GM19193 (cell line): ENCODE measurements at regions not wholly inside any gene's neighbourhood (a gene's known extent, or its start where the extent isn't known, plus 50 kb on each side); places are given as distances from the start of the nearest gene placed in this dataset.

Experiments used
- POLR2A ChIP-seq: IDR thresholded peaks from 4 replicates; pipeline ENCODE4 v1.6.1; 2011; ENCODE audit not compliant: insufficient read depth, insufficient read length; ENCODE audit errors: extremely low read depth

DNA sequence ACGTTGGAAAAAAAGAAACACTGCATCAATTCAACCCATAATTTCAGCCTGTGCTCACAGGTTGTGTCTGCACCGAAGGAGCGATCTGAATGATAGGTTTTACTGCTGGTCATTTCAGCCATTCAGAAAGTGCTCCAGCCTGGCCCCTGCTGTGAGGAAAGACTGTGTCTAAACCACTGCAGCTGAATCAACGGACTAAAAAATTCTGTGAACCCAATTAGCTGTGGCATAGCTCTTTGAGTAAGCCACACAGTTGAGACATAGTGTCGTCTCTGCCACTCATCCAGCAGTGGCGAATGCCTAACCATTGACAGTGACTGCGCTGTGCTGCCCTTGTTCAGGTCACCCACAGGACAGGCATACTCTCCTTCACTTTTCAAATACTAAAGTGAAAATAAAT lies 179.8 kb downstream of the COG6 start:
- TF ChIP-seq POLR2A: no peak

GRCh38 chr13:39836038-39836437 lies 180.6 kb downstream of the COG6 start:
- no peak for TF ChIP-seq POLR2A

DNA sequence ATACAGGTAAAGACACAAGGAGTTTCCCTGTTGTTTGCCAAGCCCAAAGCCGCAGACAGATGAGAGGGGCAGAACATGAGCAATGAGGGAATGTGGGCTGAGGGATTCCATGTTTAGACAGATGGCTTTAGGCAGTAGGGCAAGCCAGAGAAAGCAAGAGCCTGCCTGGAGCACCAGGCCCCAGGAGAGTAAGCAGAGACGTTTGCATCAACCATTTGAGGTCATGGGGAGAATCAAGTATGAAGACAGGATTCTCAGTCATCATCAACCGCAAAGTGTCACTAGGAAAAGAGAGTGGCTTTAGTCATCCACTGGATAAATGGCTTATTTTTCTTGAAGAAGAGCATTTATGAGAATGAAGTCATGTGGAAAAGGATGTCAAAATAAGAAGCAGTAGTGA lies 184.7 kb downstream of the COG6 start:
- no peak for TF ChIP-seq POLR2A

DNA sequence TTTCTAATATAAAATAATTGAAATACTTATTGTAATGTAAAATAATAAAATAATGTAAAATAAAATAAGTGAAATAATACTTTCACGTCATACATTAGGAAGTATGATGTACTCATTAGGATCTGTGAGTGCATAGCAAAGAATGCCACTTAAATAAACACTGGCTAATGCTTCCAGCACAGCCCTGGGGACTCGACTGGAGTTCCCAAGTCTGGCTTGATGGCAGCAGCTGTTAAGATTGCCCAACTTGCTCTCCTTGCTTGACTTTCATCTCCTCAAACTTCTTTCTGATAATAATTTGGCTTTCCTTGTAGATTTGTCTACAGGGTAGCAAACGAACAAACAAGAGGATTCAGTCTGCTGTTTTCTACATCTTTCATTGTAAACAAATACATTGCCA lies 191.9 kb downstream of the COG6 start:
- TF ChIP-seq POLR2A: no peak

DNA sequence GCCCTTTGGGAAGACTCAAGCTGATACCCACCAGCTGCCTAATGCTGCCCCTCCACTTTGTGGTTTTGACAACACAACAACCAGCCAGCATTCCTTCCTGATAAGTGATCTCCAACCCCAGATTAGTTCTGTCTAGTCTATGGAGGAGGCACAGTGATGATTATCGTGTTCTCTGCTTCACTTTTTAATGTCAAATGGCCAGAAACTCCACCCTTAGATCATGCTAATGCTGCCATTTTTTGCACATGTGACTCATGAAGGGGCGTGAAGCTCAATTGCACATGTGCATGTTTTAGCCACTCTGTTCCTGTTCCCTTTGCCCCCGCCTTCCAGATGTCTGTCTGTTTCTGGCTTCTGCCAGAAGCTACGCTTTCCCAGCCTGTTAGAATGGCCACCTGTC lies 199.8 kb downstream of the COG6 start:
- no peak for TF ChIP-seq POLR2A

DNA sequence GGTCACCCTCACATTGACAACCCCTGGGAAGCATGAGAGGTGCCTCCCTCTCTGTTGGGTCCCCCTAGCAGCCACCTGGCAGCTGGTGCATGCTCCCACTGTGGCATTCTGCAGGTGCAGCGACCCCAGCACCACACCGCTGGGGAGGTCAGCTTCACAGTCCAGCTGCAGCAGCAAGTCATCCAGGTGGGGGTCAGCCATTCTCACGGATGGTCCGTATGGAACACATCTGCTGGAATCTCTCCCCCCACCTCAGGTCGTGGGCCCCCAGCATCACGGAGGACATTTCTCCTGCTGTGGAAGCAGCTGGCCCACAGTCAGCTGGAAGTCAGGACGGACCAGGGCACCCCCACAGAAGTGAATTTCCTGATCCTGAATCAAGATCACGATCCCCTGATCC lies 201.3 kb downstream of the COG6 start:
- no peak for TF ChIP-seq POLR2A

DNA sequence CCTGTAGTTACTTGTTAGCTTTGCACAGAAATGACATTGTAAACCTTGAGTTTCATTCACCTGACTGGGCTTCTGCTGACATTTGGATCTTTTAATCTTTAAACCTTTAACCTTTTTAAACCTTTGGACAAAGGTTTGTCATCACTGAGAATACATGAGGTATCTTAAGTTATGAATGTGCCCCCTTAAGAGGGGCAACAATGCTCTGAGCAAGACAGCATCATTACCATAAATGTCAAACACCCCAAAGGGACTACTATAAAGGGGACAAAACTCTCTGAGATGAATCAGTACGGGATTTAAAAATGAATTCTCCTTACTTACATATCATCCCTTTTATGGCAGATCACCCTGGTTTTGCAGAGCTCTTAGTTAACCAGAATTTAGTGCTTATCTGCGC lies 203.3 kb downstream of the COG6 start:
- TF ChIP-seq POLR2A: no peak

DNA sequence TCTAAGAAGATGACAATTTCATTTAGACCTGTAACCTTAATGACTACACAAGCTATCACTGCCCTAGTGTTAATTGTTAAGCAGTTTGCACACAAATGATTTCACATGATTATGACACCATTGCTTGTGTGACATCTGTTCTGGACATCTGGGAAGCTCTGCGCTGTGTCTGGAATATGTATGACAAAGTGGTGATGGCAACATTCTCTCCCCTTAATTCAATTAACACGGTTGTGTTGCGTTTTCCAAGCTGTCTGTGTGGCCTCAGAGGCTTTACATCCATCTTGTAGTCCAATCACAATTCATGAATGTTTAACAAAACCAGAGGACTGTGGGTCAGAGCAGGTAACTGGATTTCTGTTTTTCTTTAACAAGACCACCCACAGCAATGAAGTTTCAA lies 204.4 kb downstream of the COG6 start:
- TF ChIP-seq POLR2A: no peak

DNA sequence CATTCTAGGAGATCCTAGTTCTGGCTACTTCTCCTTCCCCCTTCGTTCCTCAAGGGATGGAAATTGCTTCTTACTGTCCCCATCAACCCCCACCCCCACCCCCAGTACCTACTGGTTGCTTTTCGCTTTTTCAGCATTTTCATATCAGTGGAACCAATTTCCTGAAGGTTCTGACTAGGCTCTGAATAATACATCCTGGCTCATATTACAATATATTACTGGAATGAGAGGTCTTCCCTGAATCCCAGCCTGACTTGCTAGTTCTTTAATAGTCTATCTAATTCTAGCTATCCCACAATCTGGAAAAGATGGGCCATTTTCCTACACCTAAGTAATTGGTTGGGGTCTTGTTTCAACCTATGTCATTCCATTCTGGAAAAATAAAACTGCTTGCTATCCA lies 207.4 kb downstream of the COG6 start:
- no peak for TF ChIP-seq POLR2A

GRCh38 chr13:39864221-39864620 lies 208.8 kb downstream of the COG6 start:
- no peak for TF ChIP-seq POLR2A

GRCh38 chr13:39866722-39867121 lies 211.3 kb downstream of the COG6 start:
- no peak for TF ChIP-seq POLR2A

DNA sequence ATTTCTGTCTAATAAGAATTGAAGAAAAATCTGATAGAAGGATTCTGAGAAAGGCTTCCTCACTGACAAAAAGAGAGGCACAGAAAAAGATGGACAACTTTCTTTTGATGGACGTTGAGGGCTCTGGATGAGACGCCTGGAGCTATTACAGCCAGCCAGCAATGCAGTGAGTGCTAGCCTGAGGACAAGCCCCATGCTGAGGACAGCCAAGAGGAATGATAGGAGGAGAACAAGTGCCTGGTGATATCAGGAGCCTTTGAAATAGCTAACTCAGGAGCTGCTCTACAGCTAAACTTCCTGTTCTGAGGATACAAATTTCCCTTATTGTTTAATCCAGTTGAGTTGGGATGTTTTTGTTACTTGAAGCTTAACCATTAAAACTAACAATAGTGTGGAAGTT lies 212.3 kb downstream of the COG6 start:
- TF ChIP-seq POLR2A: no peak

- no peak for TF ChIP-seq POLR2A
These were observed 214.8 kb downstream of the COG6 start for GRCh38 chr13:39870197-39870747.

GRCh38 chr13:39874331-39875053 lies 219.0 kb downstream of the COG6 start:
- no peak for TF ChIP-seq POLR2A

- no peak for TF ChIP-seq POLR2A
These were observed 219.9 kb downstream of the COG6 start for GRCh38 chr13:39875111-39875987.

- TF ChIP-seq POLR2A: no peak
These were observed 220.8 kb downstream of the COG6 start for GRCh38 chr13:39876258-39876657.

DNA sequence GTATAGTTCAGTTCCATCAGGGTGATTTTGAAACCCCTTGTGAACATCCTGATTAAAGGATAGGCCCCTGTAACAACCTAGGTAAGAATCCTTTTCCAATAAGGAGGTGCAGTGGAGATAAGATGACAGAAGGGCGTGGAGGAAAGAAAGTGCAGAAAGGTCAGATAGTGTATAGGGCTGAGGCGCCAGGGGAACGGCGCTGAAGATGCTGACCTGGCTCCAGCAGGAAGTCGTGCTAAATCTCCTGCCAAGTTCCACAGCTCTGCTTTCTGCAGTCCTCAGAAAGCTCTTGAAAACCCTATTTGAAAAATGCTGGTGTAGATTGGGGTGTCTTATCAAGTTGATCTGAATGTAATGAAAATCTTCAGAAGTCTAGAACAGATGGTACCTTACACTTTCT lies 221.7 kb downstream of the COG6 start:
- no peak for TF ChIP-seq POLR2A
